Right forelimb (tissue), 1 donor: ENCODE measurements at regions not wholly inside any gene's neighbourhood (a gene's known extent, or its start where the extent isn't known, plus 50 kb on each side); places are given as distances from the start of the nearest gene placed in this dataset.
"Not testable (repeated sequence)": the region's sequence is repeated elsewhere in the genome, so short reads cannot be mapped to it uniquely, and the experiment has no call there.

Experiments used
- DNase-seq: peaks from one replicate; pipeline ENCODE4 v3.0.0-alpha.2; 2018

DNA sequence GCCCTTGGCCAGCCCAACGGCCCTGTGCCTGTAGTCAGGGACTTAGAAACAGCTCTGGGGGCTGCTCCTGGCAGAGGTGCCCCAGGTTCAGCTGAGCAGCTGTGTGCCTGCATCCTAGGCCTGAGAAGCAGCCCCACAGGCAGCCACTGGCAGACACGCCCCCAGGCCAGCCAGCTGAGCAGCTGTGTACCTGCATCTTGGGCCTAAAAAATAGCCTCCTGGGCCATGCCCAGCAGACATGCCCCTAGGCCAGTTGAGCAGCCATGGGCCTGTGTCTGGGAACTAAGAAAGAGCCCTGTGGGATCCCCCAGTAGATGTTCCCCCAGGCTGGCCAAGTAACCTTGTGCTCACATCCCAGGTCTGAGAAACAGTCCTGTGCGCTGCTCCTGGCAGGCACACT is 64.0 kb downstream of the TBR1 start:
- DNase-seq, result no peak

DNA sequence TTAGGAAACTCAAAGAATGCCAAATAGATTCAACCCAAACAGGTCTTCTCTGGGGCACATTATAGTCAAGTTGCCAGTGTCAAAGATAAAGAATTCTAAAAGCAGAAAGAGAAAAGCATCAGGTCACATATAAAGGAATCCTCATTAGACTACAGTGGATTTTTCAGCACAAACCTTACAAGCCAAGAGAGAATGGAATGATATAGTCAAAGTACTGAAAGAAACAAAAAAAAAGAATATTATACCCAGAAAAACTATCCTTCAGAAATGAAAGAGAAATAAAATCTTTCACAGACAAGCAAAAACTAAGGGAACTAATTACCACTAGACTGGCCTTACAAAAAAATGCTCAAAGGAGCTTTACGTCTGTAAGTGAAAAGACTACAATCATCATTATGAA is 65.5 kb downstream of the TBR1 start:
- no peak for DNase-seq

DNA sequence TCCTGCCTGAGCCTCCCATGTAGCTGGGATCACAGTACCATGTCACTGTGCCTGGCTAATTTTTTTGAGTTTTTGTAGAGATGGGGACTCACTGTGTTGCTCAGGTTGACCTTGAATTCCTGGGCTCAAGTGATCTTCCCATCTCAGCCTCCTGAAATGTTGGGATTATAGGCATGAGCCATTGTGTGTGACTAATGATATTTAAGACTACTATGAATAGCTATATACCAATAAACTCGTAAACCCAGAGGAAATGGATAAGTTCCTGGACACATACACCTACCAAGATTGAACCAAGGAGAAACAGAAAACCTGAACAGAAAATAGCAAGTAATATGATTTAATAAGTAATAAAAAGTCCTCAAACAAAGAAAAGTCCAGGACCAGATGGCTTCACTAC is 68.0 kb downstream of the TBR1 start:
- no peak for DNase-seq

DNA sequence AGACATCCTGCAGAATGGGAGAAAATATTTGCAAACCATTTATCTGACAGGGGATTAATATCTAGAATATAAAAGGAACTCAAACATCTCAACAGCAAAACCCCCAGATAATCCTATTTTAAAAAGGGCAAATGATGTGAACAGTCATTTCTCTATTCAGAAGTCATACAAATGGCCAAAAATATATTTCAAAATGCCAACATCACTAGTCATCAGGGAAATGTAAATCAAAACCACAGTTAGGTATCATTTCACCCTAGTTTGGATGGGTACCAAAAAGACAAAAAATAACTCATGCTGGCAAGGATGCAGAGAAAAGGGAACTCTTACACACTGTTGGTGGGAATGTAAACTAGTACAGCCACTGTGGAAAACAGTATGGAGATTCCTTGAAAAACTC is 70.0 kb downstream of the TBR1 start:
- no peak for DNase-seq

DNA sequence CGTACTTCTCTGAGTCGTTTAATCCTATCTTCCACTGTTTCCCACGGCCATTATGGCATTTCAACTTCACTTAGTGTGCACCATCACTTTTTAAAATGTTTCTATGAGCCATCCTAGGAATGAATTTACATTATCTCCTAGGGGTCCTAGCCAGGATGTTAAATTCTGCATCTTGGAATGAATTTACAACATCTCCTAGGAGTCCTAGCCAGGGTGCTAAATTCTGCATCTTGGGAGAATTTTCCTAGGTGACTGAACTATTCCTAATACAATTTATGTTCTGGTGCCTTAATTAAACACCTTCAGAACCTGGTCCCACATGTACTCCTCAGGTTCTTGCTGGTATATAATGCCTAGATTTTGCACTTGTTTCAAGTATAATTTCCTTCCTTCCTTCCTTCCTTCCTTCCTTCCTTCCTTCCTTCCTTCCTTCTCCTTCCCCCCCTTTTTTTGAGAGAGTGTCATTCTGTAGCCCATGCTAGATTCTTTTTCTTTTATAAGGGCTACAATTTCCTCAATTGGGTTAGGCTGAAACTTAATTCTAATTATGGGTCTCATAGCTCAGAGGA is 72.1 kb downstream of the TBR1 start:
- no peak for DNase-seq

DNA sequence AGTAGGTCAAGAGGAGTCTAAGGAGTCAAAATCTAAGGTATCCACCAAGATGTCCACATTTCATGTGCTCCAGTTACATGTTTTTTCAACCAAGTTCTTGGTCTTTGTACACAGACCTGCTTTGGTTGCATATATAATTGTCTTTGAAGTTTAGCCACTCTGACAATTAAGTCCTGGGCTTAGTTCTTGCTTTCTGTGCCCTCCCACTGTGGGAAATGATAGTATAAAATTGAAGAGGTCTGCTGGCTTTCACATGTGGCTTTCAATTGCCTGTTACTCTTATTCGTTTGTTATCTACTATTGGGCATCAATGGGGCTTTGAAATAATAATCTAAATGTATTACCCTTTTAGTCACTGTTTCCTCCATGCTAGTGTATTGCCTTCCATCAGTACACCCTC is 72.8 kb downstream of the TBR1 start:
- no peak for DNase-seq

DNA sequence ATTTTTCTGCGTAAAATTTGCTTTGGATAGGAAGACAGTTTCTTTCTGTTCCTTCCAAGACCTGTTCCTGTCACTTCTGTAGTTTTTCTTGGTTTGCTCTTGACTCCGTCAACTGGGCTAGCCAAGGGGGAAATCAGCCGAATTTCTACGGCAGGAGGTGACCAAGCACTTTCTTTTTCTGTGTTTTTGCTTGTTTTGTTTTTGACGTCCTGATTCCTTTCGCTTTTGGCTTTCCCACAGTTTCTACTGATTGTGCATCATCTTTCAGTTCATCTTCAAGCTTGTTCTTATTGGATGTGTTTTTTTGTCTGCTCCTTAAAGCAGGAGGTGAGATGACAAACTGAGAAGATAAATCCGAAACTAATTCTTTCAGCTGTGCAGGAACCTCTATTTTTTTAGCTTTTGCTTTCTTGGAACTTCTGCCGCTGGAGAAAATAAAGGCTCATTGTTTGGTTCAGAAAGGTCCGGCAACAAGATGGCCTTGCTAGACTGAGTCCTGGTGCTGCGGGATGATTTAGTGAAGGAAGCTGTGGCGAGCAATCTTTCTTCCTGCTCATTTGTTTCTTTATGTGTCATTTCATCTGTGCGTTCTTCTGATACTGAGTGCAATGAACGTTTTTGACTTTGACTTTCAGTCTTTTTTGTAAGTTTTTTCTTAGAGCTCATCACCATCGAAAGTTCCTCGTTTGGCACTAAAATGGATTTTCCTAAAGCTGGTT is 85.0 kb downstream of the TBR1 start:
- not testable (repeated sequence) for DNase-seq

DNA sequence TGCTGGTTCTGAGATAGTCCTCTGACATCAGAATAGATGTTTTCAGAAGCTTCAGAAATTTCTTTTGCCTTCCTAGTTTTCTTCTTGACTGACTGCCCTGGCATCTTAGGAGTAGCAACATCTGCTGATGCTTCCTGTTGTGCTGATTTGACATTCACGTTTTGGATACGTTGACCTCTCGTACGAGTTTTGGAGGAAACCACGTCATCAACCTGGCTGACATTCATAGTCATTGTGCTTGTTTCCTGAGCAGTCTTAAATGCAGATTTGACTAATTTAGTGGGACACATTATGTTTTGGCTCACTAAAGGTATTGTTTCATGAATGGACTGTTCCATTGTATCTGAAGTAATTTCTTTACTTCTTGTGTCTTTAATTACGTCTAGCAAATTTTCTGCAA is 86.2 kb downstream of the TBR1 start:
- not testable (repeated sequence) for DNase-seq

DNA sequence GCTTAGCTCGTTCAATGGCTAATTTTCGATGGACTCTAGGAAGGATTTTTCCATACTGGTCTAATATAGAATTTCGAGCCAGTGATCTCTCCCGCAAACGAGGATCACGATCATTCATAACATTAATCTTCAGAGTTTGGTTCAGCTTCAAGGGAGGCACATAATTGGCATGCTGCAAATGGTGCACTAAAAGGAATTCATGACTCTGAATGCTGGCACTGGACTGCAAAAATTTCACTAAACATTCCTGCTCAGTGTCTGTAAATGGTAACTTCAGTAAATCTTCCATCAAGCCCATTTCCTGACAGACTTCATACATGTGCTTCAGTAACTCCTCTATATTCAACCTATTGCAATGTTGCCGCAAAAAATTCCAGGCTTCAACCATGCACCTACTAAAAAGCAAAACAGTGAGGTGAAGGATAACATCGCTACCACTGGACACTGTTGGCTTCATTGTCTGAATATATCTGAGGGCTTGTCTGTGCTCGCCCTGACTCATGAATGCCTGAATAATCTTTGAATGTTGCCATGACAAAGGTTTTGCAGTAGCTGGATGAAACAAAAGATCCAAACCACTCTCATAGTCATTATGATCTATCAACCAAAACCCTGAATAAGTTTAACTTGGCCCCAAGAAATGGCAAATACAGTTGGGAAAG is 88.7 kb downstream of the TBR1 start:
- not testable (repeated sequence) for DNase-seq

DNA sequence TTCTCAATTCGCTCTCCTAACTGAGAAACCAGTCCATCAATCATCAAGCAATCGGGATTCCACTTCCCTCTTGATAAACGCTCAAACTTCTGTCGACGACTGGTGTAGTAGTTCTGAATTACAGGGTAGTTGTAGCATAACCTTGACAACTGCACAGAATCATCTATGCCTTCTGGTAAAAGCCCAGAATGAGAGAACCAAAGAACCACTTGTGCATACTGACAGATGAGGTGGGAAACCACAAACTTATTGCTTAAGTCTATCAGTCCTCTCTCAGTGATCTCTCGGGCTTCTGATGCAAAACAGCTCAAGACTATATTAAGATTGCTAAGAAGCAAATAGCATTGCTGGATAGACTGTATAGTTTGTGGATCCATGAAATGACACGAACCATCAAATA is 89.4 kb downstream of the TBR1 start:
- DNase-seq, result not testable (repeated sequence)

DNA sequence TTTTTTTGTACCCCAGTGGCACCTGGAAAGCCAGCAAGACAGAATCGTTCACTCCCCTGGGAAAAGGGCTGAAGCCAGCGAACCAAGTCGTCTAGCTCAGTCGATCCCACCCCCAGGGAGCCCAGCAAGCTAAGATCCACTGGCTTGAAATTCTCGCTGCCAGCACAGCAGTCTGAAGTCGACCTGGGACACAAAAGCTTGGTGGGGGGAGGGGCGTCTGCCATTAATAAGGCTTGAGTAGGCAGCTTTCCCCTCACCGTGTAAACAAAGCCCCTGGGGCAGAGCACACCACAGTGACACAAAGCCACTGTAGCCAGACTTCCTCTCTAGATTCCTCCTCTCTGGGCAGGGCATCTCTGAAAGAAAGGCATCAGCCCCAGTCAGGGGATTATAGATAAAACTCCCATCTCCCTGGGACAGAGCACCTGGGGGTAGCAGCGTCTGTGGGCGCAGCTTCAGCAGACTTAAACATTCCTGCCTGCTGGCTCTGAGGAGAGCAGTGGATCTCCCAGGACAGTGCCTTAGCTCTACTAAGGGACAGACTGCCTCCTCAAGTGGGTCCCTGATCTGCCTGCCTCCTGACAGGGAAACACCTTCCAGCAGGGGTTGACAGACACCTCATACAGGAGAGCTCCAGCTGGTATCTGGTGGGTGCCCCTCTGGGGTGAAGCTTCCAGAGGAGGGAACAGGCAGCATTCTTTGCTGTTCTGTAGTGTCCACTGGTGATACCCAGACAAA is 97.4 kb downstream of the TBR1 start:
- DNase-seq, result not testable (repeated sequence)

DNA sequence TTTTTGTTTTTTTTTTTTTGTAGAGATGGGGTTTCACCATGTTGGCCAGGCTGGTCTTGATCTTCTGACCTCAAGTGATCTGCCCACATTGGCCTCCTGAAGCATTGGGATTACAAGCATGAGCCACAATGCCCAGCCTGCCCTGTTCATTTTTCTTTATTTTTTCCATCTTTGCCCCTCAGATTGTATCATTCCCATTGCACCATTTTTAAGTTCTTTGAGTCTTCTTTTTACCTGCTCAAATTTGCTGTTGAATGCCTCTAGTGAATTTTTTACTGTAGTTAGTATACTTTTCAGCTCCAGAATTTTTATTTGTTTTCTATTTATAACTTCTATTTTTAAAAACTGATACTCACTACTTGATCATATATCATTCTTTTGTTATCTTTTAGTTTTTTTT is 101.4 kb upstream of the SLC4A10 start:
- no peak for DNase-seq

DNA sequence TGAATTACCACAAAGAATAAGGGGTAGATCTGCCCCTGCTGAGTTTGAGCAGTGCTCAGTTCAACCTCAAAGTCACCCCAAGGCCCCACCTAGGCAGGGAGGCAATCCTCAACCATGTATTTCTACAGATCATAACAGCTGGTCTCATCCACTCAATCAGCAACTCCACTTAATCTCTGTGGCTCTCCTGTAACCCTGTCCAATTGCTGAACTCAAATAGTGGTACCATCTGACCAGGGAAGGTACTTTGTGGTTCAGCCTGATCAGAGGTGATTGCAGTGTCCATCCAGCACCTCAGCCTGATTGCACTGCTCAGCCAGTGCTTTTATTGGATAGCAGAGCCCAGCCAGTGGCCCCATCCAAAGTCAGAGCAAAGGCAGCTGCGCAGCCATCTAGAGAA is 91.0 kb upstream of the SLC4A10 start:
- DNase-seq, result no peak

DNA sequence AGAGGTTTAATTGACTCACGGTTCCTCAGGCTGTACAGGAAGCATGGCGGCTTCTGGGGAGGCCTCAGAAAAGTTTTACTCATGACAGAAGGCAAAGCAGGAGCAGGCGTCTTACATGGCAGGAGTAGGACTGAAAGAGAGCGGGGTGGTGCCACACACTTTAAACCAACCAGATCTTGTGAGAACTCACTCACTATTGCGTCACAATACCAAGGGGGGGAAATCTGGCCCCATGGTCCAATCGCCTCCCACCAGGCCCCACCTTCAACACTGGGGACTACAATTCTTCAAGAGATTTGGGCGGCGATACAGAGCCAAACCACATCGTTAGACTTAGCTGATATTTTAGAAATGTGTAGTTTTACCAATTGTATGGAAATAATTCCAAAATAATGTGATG is 77.6 kb upstream of the SLC4A10 start:
- DNase-seq, result no peak

DNA sequence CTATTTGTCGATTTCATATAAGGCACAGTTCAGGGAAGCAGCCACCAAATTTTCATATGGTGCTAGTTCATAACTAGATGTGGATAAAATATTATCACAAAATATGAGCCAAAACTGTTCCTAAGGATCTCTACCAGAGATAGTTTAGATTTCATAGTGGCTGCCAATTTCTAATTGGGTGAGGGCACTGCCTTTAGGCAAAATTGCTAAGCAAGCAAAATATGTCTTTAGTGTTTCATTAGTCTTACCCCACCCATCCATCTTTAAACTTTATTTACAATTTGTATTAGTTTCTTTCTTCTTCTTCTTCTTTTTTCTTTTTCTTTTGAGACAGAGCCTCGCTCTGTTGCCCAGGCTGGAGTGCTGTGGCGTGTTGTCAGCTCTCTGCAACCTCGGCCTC is 77.1 kb upstream of the SLC4A10 start:
- DNase-seq, result no peak

DNA sequence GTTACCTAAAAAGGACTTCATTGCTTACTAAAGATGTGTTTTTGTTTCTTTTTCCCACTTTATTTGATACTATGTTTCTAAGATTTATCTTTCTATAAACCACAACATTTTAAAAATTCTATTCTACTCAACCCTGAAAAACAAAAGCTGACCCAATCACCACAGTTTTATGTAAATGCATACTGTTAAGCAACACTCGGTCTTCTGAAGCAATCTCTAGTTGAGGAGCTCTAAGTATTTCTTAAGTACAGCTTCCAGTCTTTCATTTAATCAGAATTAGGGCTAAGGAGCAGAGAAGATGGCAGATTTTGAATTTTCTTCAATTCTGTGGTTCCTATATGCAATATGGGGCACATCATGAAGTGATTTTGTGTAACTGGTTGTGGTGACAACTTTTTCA is 72.2 kb upstream of the SLC4A10 start:
- DNase-seq, result no peak

DNA sequence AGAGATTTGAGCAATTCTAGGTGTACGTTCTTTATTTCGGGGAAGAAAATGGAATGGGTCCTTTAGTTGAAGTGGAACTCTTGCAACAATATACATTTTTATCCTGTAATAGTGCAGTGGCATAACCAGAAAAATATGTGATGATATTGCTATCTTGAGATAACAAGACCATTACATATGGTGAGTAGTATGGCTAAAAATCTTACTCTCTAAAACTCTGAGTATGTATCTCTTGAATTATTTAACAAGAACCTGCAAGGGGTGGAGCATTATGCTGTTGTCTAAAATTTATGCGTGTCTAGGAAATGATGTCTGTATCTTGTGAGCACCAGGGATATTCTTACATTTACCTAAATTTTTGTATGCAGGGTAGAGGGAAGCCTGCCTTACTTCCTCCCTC is 68.4 kb upstream of the SLC4A10 start:
- DNase-seq, result no peak

DNA sequence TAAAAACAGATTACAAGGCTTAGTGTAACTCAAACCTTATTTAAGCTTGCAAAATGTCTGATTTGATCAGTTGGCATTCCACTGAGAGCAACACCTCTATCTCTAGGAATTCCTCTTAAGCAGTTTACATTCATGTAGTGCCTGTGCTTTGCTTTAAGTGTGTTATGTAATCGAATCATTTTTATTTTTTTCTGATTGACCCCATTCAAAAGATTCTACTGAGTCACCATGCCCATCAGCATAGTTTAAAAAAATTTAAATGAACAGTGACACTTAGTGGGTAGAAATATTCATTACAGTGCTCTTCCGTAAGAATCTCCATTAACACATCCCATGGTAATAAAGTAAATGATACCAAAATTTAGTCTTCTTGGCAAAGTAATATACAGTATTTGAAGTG is 67.8 kb upstream of the SLC4A10 start:
- DNase-seq, result no peak

DNA sequence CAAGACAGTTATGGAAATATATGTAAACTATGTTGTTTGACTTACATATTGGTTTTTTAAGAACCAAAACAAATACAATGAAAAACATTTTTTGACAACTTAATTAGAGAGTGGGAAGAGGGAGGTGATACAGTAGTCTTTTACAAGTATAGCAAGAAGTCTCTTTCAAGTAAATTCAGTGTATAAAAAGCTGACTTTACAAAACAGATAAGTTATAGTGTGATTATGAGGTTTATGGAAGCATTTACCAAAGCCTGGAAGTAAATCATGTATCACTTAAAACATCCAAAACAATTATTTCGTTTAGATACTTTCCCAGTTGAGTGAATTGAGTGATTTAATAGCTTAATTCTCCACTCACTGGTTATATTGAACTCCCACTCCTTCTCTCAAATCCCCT is 66.7 kb upstream of the SLC4A10 start:
- DNase-seq, result no peak

DNA sequence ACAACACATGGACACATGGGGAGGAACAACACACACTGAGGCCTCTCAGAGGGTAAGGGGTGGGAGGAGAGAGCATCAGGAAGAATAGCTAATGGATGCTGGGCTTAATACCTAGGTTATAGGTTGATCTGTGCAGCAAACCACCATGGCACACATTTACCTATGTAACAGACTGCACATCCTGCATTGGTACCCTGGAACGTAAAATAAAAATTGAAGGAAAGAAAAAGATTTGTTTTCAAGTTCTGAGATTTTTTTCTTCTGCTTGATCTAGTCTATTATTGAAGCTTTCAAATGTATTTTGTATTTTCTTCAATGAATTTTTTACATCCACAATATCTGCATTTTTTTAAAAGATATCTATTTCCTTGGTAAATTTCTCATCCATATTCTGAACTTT is 59.3 kb upstream of the SLC4A10 start:
- no peak for DNase-seq

DNA sequence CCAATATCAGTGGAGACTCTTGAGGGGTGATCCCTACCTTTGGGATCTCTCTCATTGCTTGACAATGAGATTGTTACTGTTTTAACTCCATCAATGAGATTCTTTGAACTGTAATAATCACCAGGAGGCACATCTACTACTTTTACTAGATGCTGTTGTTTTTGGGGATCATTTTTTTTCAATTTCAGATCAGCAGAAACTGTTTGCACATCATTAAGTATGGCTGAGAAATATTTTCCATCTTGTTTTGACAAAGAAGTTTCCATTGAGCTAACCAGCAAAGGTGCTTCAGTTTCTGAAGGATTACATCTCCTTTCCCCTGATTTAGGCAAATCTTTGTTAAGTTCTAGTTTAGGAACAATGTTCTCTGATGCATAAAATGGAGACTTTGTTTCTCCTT is 54.8 kb upstream of the SLC4A10 start:
- DNase-seq, result no peak

DNA sequence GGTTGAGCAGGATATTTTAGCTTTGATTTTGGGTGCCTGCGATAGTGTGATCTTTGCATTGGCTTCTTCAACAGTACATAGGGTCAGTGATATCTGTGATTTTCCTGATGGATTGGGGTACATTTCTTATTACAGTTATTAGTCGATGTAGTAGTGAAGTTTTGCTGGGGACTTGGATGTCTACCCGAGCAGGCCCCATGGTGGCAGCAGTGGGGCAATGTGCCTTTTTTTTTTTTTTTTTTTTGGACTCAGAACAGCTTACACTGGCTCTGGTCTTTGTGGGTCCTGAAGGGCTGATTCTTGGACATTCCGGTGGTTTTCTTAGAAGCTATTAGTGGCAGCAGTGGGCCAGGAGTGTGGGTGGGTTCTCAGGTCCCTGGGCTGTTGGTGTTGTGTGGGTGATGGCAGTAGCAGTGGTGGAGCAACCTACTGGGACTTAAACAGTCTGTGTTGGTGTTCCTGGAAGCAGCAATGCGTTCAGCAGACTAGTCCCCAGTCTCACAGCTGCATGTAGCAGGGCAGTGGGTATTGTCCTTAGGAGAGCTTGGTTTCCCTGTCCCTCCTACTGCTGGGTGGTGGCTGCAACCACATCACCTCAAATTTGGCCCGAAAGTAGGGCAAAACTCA is 53.7 kb upstream of the SLC4A10 start:
- DNase-seq, result no peak

DNA sequence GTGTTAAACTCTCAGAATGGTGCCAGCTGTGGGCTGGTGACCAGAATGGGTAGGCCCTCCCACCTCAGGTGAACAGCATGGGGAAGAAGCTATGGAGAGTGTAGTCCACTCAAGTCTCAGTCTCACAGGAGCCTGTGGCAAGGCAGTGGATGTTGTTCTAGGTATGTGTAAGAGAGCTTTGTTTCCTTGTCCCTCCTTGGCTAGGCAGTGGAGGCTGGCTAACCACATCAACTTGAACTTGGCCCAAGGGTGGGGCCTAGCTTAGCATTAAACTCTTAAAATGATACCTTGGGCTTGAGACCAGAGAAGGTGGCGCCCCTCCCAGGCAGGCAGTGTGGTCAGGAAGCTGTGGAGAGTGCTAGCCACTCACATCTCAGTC is 53.2 kb upstream of the SLC4A10 start:
- peak; percentile 48 for DNase-seq
